OCI-LY7 (cell line): ENCODE measurements at regions not wholly inside any gene's neighbourhood (a gene's known extent, or its start where the extent isn't known, plus 50 kb on each side); places are given as distances from the start of the nearest gene placed in this dataset.

ENCODE experiments used
- BruUV-seq: library from RNA; stranded (reverse); fragments of 400-500 nt; replicated peaks from 2 replicates; lab custom pipeline; 2021; lab: Mats Ljungman, UMichigan
- CTCF ChIA-PET: fragments of 300-600 bp; sonication (Branson Sonifier 250); formaldehyde crosslinking; loops from one replicate; lab custom pipeline; 2022; ENCODE audit warnings: antibody characterized with exemption; ENCODE audit not compliant: unreplicated experiment; lab: Charles Lee
- POLR2A ChIA-PET: fragments of 300-600 bp; sonication (Branson Sonifier 250); formaldehyde crosslinking; loops from one replicate; lab custom pipeline; 2022; ENCODE audit warnings: antibody characterized with exemption; lab: Charles Lee
- DNase-seq: peaks from one replicate; pipeline ENCODE4 v3.0.0-alpha.2; 2015; ENCODE audit warnings: low spot score
- H2AFZ ChIP-seq: fragments of 200-600 bp; sonication (generic), shearing (Covaris generic); 2 replicates; pipeline ENCODE4 v1.6.1; 2014; ENCODE audit warnings: mild to moderate bottlenecking, antibody characterized with exemption, low read length, moderate library complexity
- H3K27ac ChIP-seq: fragments of 200-600 bp; sonication (generic); 2 replicates; pipeline ENCODE4 v1.5.1; 2014; ENCODE audit warnings: mixed run types, low read depth, mild to moderate bottlenecking, moderate library complexity, low read length, inconsistent platforms; ENCODE audit not compliant: poor library complexity, severe bottlenecking
- H3K36me3 ChIP-seq: fragments of 200-600 bp; sonication (generic); 2 replicates; pipeline ENCODE4 v1.6.1; 2014; ENCODE audit warnings: mild to moderate bottlenecking, antibody characterized with exemption, low read length, moderate library complexity, mixed read lengths; ENCODE audit not compliant: insufficient read depth
- H3K4me1 ChIP-seq: fragments of 200-600 bp; sonication (generic); 2 replicates; pipeline ENCODE4 v1.5.1; 2014; ENCODE audit warnings: mild to moderate bottlenecking, low read length; ENCODE audit not compliant: insufficient read depth, poor library complexity, severe bottlenecking
- H3K4me2 ChIP-seq: fragments of 200-600 bp; sonication (generic); 2 replicates; pipeline ENCODE4 v1.6.1; 2014; ENCODE audit warnings: mild to moderate bottlenecking, low read length
- H3K4me3 ChIP-seq: fragments of 200-600 bp; sonication (generic); 2 replicates; pipeline ENCODE4 v1.5.1; 2014; ENCODE audit warnings: mild to moderate bottlenecking, low read depth, low read length; ENCODE audit not compliant: poor library complexity, severe bottlenecking
- H3K79me2 ChIP-seq: fragments of 200-600 bp; sonication (generic); 2 replicates; pipeline ENCODE4 v1.6.1; 2016; ENCODE audit warnings: low read depth, mild to moderate bottlenecking, low read length, moderate library complexity, mixed read lengths; ENCODE audit not compliant: insufficient read depth
- H3K9me2 ChIP-seq: fragments of 200-600 bp; sonication (generic); 2 replicates; pipeline ENCODE4 v1.6.1; 2016; ENCODE audit warnings: mild to moderate bottlenecking, low read length, mixed read lengths; ENCODE audit not compliant: insufficient read depth
- H3K9me3 ChIP-seq: fragments of 200-600 bp; sonication (generic); 2 replicates; pipeline ENCODE4 v1.6.1; 2014; ENCODE audit warnings: mild to moderate bottlenecking, mixed run types, low read length, mixed read lengths
- H4K20me1 ChIP-seq: fragments of 200-600 bp; sonication (generic); 2 replicates; pipeline ENCODE4 v1.6.1; 2014; ENCODE audit warnings: mild to moderate bottlenecking, antibody characterized with exemption, low read length, moderate library complexity, mixed read lengths; ENCODE audit not compliant: insufficient read depth
- CTCF ChIP-seq: fragments of 200-600 bp; sonication (generic); conservative IDR thresholded peaks from 2 replicates; pipeline ENCODE4 v1.5.1; 2014; ENCODE audit warnings: mild to moderate bottlenecking, antibody characterized with exemption, low read length, moderate library complexity, mixed read lengths
- EZH2phosphoT487 ChIP-seq: fragments of 200-600 bp; sonication (generic); IDR thresholded peaks from 2 replicates; pipeline ENCODE4 v1.6.1; 2018; ENCODE audit warnings: low read depth, borderline replicate concordance, mild to moderate bottlenecking, mixed run types, antibody characterized with exemption, low read length, moderate library complexity, mixed read lengths
- intact Hi-C: fragments of 100-400 bp; cut with micrococcal nuclease; formaldehyde crosslinking; loops from one replicate; pipeline ENCODE4 v1.10.0; 2022; ENCODE audit not compliant: unreplicated experiment

GRCh38 chr10:64555666-64556065, 1034.5 kb downstream of the REEP3 start:
- Histone ChIP-seq H3K4me3 (no peak overlapping the region), H2AFZ (no peak overlapping the region), H3K36me3 (no peaks in the 10 kb centered on the region), H3K4me2 (no peak overlapping the region), H3K4me1 (no peaks in the 10 kb centered on the region), H3K79me2 (no peaks in the 10 kb centered on the region), H3K9me2 (no peaks in the 10 kb centered on the region), H3K27ac (no peak overlapping the region), H3K9me3 (no peaks in the 10 kb centered on the region), H4K20me1 (no peaks in the 10 kb centered on the region)
- ChIA-PET CTCF (no interaction called here), POLR2A (no interaction called here)
- no peak for DNase-seq
- TF ChIP-seq CTCF (no peak), EZH2phosphoT487 (no peak)
- no TSS peak for BruUV-seq
- intact Hi-C loops, result no loop called here

- Histone ChIP-seq H2AFZ (no peak overlapping the region), H3K9me3 (no peaks in the 10 kb centered on the region), H3K4me1 (no peaks in the 10 kb centered on the region), H3K36me3 (no peaks in the 10 kb centered on the region), H3K4me3 (no peak overlapping the region), H3K27ac (no peak overlapping the region), H3K4me2 (no peak overlapping the region), H3K79me2 (no peaks in the 10 kb centered on the region), H4K20me1 (no peaks in the 10 kb centered on the region), H3K9me2 (no peaks in the 10 kb centered on the region)
- POLR2A ChIA-PET, result no interaction called here
- no TSS peak for BruUV-seq
- TF ChIP-seq CTCF, result no peak
- no peak for TF ChIP-seq EZH2phosphoT487
- DNase-seq, result no peak
- intact Hi-C loops, result no loop called here
- CTCF ChIA-PET, result no interaction called here
Measured at GRCh38 chr10:64558094-64558835, 1037.1 kb downstream of the REEP3 start.

- TF ChIP-seq CTCF (no peak), EZH2phosphoT487 (no peak)
- Histone ChIP-seq H3K4me2 (no peak overlapping the region), H3K79me2 (no peaks in the 10 kb centered on the region), H4K20me1 (no peaks in the 10 kb centered on the region), H3K4me3 (no peak overlapping the region), H3K9me2 (no peaks in the 10 kb centered on the region), H3K4me1 (no peaks in the 10 kb centered on the region), H2AFZ (no peak overlapping the region), H3K36me3 (no peaks in the 10 kb centered on the region), H3K27ac (no peak overlapping the region), H3K9me3 (no peaks in the 10 kb centered on the region)
- no TSS peak for BruUV-seq
- intact Hi-C loops, result no loop called here
- DNase-seq, result no peak
- CTCF ChIA-PET, result no interaction called here
- POLR2A ChIA-PET, result no interaction called here
Measured at GRCh38 chr10:64571056-64571455, 1049.9 kb downstream of the REEP3 start.
